Breast epithelium (tissue), 4 donors: ENCODE measurements at regions not wholly inside any gene's neighbourhood (a gene's known extent, or its start where the extent isn't known, plus 50 kb on each side); places are given as distances from the start of the nearest gene placed in this dataset.

Experiments used
- DNase-seq, 2 donors: peaks; one replicate each; pipeline ENCODE4 v3.0.0-alpha.2; 2019; ENCODE audit warnings: low spot score in 2 of 2
- H3K27ac ChIP-seq, 2 donors: fragments of 200-600 bp; sonication (generic) in 1 of 2; one replicate each; pipeline ENCODE4 v1.5.1; 2016 to 2019; ENCODE audit warnings: mild to moderate bottlenecking in 1 of 2
- H3K27me3 ChIP-seq, 2 donors: fragments of 200-600 bp; sonication (generic) in 1 of 2; one replicate each; pipeline versions ENCODE4 v1.5.1 to v1.6.0; 2017 to 2019; ENCODE audit warnings: control low read depth in 1 of 2, mild to moderate bottlenecking in 1 of 2
- H3K36me3 ChIP-seq: fragments of 200-600 bp; one replicate; pipeline ENCODE4 v1.5.1; 2019
- H3K4me1 ChIP-seq, 2 donors: fragments of 200-600 bp; sonication (generic); one replicate each; pipeline ENCODE4 v1.5.1; 2016 to 2019; ENCODE audit warnings: control low read depth in 1 of 2
- H3K4me3 ChIP-seq, 3 donors: fragments of 200-600 bp; sonication (generic); 1 replicate in 2 of 3; 2 replicates in 1 of 3; pipeline ENCODE4 v1.5.1; 2016 to 2019; ENCODE audit warnings: mild to moderate bottlenecking in 3 of 3, moderate library complexity in 2 of 3
- H3K9me3 ChIP-seq, 2 donors: fragments of 200-600 bp; sonication (generic) in 1 of 2; one replicate each; pipeline ENCODE4 v1.5.1; 2016 to 2019; ENCODE audit warnings: control low read depth in 1 of 2
- POLR2A ChIP-seq: fragments of 450-650 bp; IDR thresholded peaks from one replicate; pipeline ENCODE4 v1.6.1; 2016; ENCODE audit warnings: antibody characterized with exemption, mild to moderate bottlenecking, moderate library complexity
- POLR2AphosphoS5 ChIP-seq, 3 donors: sonication (generic); formaldehyde crosslinking; IDR thresholded peaks; one replicate each; pipeline ENCODE4 v1.6.1; 2017; ENCODE audit warnings: antibody characterized with exemption in 3 of 3
- intact Hi-C: fragments of 100-400 bp; cut with DNase I; formaldehyde crosslinking; loops from one replicate; pipeline ENCODE4 v1.15.1; 2023; ENCODE audit warnings: low total_unique reads
- TF ChIP-seq, protein P1 (sequence below), 3 donors: fragments of 450-650 bp; IDR thresholded peaks; one replicate each; pipeline ENCODE4 v1.5.1; 2016 to 2017; ENCODE audit warnings: antibody characterized with exemption in 3 of 3, mild to moderate bottlenecking in 3 of 3, moderate library complexity in 3 of 3

- intact Hi-C loops: no loop called here
- no peak overlapping the region for H3K27ac ChIP-seq
- H3K27me3 ChIP-seq: no peaks in the 10 kb centered on the region
- H3K4me1 ChIP-seq: no peaks in the 10 kb centered on the region
- no peak overlapping the region for H3K4me3 ChIP-seq
- no peaks in the 10 kb centered on the region for H3K9me3 ChIP-seq
- TF ChIP-seq POLR2AphosphoS5 (IDR thresholded peaks at IDR 0.05) (no peak), POLR2A (no peak)
- TF ChIP-seq, protein P1, sequence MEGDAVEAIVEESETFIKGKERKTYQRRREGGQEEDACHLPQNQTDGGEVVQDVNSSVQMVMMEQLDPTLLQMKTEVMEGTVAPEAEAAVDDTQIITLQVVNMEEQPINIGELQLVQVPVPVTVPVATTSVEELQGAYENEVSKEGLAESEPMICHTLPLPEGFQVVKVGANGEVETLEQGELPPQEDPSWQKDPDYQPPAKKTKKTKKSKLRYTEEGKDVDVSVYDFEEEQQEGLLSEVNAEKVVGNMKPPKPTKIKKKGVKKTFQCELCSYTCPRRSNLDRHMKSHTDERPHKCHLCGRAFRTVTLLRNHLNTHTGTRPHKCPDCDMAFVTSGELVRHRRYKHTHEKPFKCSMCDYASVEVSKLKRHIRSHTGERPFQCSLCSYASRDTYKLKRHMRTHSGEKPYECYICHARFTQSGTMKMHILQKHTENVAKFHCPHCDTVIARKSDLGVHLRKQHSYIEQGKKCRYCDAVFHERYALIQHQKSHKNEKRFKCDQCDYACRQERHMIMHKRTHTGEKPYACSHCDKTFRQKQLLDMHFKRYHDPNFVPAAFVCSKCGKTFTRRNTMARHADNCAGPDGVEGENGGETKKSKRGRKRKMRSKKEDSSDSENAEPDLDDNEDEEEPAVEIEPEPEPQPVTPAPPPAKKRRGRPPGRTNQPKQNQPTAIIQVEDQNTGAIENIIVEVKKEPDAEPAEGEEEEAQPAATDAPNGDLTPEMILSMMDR (IDR thresholded peaks at IDR 0.05): no peak
- DNase-seq: no peak
- no peaks in the 10 kb centered on the region for H3K36me3 ChIP-seq
Measured at GRCh38 chr3:35422836-35423601, 216.3 kb upstream of the ARPP21 start.

GRCh38 chr3:35426366-35426958 lies 212.9 kb upstream of the ARPP21 start:
- no peaks in the 10 kb centered on the region for H3K9me3 ChIP-seq
- TF ChIP-seq POLR2A: no peak
- TF ChIP-seq, protein P1 (IDR thresholded peaks at IDR 0.05): no peak
- TF ChIP-seq POLR2AphosphoS5 (IDR thresholded peaks at IDR 0.05): no peak
- H3K4me3 ChIP-seq: no peak overlapping the region
- no peak for DNase-seq
- no peak overlapping the region for H3K27ac ChIP-seq
- intact Hi-C loops: no loop called here
- no peaks in the 10 kb centered on the region for H3K27me3 ChIP-seq
- H3K4me1 ChIP-seq: no peaks in the 10 kb centered on the region
- no peaks in the 10 kb centered on the region for H3K36me3 ChIP-seq

GRCh38 chr3:35437381-35437780 lies 201.9 kb upstream of the ARPP21 start:
- Histone ChIP-seq H3K4me3 (no peak overlapping the region), H3K36me3 (no peaks in the 10 kb centered on the region), H3K9me3 (no peaks in the 10 kb centered on the region), H3K27ac (no peak overlapping the region), H3K27me3 (no peaks in the 10 kb centered on the region), H3K4me1 (no peaks in the 10 kb centered on the region)
- intact Hi-C loops: no loop called here
- no peak for DNase-seq
- no peak for TF ChIP-seq POLR2A

DNA sequence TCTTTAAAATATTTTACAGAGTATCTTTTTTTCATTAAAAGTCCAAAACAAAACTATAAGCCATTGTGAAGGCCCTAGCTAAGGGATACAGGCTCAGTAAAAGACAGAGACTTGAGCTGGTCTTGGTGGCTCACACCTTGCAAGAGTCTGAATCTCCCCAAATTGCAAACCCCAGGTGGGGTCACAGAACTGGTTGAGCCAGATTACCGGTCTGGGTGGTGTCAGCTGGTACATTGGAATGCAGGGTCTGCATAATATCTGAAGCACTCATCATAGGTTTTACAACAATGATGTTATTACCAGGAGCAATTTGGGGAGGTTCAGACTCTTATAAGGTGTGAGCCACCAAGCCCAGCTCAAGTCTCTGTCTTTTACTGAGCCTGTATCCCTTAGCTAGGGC lies 201.2 kb upstream of the ARPP21 start:
- intact Hi-C loops: no loop called here
- Histone ChIP-seq H3K36me3 (no peaks in the 10 kb centered on the region), H3K4me3 (no peak overlapping the region), H3K27me3 (no peaks in the 10 kb centered on the region), H3K9me3 (no peaks in the 10 kb centered on the region), H3K27ac (no peak overlapping the region), H3K4me1 (no peaks in the 10 kb centered on the region)
- TF ChIP-seq POLR2A (no peak), POLR2AphosphoS5 (IDR thresholded peaks at IDR 0.05) (no peak)
- TF ChIP-seq, protein P1 (IDR thresholded peaks at IDR 0.05): no peak
- no peak for DNase-seq

DNA sequence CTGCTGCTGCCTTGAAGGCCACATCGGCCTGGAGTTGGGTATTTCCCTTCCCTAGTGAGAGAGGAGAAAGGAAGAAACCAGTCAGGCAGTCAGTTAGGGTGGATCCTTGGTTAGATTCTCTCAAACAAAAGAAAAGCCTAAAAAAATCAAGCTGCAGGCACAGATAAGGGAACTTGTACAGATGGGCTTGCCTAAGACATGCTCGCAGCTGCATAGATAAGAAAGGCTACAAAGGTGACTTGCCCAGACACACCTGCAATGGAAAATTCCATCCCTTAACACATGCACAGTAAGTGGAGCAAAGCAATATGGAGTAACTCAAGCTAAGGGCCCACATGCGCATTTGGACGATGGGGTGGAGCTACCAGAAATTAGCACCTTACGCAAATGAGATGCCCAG lies 199.7 kb upstream of the ARPP21 start:
- no peaks in the 10 kb centered on the region for H3K4me1 ChIP-seq
- H3K9me3 ChIP-seq: no peaks in the 10 kb centered on the region
- H3K36me3 ChIP-seq: no peaks in the 10 kb centered on the region
- TF ChIP-seq POLR2AphosphoS5 (IDR thresholded peaks at IDR 0.05): no peak
- no peak for TF ChIP-seq POLR2A
- TF ChIP-seq, protein P1 (IDR thresholded peaks at IDR 0.05): no peak
- intact Hi-C loops: no loop called here
- no peaks in the 10 kb centered on the region for H3K27me3 ChIP-seq
- no peak for DNase-seq
- no peak overlapping the region for H3K4me3 ChIP-seq
- H3K27ac ChIP-seq: no peak overlapping the region
